Upper lobe of right lung (tissue), 1 donor: ENCODE measurements at regions not wholly inside any gene's neighbourhood (a gene's known extent, or its start where the extent isn't known, plus 50 kb on each side); places are given as distances from the start of the nearest gene placed in this dataset.

Experiments used
- ATAC-seq: fragments of 200-7000 bp; cut with Tn5 transposase; one replicate; pipeline ENCODE4 v1.9.1; 2020; ENCODE audit warnings: mild to moderate bottlenecking, moderate library complexity
- DNase-seq: peaks from one replicate; pipeline ENCODE4 v3.0.0-alpha.2; 2020
- H3K27ac ChIP-seq: fragments of 200-600 bp; one replicate; pipeline ENCODE4 v1.8.0; 2022
- H3K27me3 ChIP-seq: fragments of 200-600 bp; one replicate; pipeline ENCODE4 v1.8.0; 2022; ENCODE audit warnings: mild to moderate bottlenecking
- H3K36me3 ChIP-seq: fragments of 200-600 bp; one replicate; pipeline ENCODE4 v1.8.0; 2022
- H3K4me1 ChIP-seq: fragments of 200-600 bp; one replicate; pipeline ENCODE4 v1.8.0; 2022
- H3K4me3 ChIP-seq: fragments of 200-600 bp; one replicate; pipeline ENCODE4 v1.8.0; 2022; ENCODE audit warnings: mild to moderate bottlenecking
- H3K9me3 ChIP-seq: fragments of 200-600 bp; one replicate; pipeline ENCODE4 v1.8.0; 2022
- intact Hi-C: fragments of 100-400 bp; cut with DNase I; formaldehyde crosslinking; loops from one replicate; pipeline ENCODE4 v1.11.0; 2022
- TF ChIP-seq, protein P1 (sequence below): fragments of 200-600 bp; IDR thresholded peaks from one replicate; pipeline ENCODE4 v1.8.0; 2022; ENCODE audit warnings: antibody characterized with exemption
- donor health status: DM: no; HTN: yes; CAD: no; lungs with severe emphysema.

DNA sequence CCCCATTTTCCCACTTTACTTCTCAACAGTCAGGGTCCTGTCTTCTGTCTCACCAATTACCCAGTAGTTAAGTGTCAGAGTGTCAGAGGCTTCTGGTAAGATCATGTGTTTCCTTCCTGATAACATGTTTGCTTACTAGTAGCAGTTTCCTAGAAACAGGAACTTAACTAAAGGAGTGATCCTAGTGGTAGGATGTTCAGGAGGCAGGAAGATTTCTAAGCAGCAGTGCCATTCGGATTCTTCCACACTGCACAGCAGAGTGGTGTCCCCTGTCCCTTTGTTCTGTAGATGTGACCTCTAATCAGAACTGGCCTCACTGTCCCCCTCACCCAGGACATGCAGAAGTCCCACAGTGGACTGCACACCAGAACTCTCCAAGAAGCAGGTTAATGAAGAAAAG, 221.8 kb upstream of the OSR1 start:
- Histone ChIP-seq H3K4me3 (no peak overlapping the region), H3K27ac (no peak overlapping the region), H3K4me1 (no peaks in the 10 kb centered on the region), H3K36me3 (no peaks in the 10 kb centered on the region), H3K9me3 (no peaks in the 10 kb centered on the region), H3K27me3 (no peaks in the 10 kb centered on the region)
- no peak for ATAC-seq
- intact Hi-C loops: no loop called here
- TF ChIP-seq, protein P1, sequence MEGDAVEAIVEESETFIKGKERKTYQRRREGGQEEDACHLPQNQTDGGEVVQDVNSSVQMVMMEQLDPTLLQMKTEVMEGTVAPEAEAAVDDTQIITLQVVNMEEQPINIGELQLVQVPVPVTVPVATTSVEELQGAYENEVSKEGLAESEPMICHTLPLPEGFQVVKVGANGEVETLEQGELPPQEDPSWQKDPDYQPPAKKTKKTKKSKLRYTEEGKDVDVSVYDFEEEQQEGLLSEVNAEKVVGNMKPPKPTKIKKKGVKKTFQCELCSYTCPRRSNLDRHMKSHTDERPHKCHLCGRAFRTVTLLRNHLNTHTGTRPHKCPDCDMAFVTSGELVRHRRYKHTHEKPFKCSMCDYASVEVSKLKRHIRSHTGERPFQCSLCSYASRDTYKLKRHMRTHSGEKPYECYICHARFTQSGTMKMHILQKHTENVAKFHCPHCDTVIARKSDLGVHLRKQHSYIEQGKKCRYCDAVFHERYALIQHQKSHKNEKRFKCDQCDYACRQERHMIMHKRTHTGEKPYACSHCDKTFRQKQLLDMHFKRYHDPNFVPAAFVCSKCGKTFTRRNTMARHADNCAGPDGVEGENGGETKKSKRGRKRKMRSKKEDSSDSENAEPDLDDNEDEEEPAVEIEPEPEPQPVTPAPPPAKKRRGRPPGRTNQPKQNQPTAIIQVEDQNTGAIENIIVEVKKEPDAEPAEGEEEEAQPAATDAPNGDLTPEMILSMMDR: no peak
- DNase-seq: no peak

DNA sequence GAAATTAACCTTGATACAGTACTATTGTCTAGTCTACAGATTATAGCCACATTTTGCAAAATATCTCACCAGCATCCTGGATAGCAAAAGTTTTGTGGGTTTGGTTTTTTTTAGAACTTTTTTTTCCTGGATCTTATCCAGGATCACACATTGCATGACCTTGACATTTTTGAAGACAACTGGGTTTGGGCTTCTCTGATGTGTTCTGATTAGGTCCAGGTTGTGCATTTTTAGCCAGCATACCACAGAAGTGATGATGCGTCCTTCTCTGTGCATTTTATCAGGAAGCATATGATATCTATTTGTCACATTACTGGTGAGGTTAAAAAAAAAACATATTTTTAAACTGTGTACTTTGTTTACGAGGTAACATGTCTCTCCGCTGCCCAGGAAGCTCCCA, 221.0 kb upstream of the OSR1 start:
- no peaks in the 10 kb centered on the region for H3K9me3 ChIP-seq
- DNase-seq: no peak
- peaks cover 4% of the 10 kb centered on the region for H3K4me1 ChIP-seq
- intact Hi-C loops: no loop called here
- no peaks in the 10 kb centered on the region for H3K27me3 ChIP-seq
- H3K4me3 ChIP-seq: no peak overlapping the region
- no peaks in the 10 kb centered on the region for H3K36me3 ChIP-seq
- TF ChIP-seq, protein P1: no peak
- ATAC-seq: no peak
- H3K27ac ChIP-seq: no peak overlapping the region

DNA sequence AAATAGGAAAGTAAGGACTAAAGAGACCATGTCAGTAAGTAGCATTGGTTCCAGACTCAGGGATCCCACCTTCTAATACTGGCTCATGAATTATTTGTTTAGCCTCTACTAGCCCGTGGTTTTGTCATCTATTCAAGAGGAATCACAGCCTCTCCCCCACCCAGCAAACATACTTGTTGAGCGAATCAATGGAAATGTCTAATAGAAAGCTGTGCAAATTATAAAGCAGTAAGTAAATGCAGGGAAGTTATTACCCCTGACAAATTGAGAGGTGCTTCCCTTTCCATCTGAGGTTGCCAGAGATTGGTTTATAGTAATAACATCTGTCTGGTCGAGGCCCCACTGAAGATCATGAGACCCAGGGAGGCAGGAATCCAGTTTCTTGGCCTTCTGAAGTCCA, 219.3 kb upstream of the OSR1 start:
- TF ChIP-seq, protein P1: no peak
- Histone ChIP-seq H3K36me3 (no peaks in the 10 kb centered on the region), H3K4me3 (no peak overlapping the region), H3K27ac (no peak overlapping the region), H3K27me3 (no peaks in the 10 kb centered on the region), H3K4me1 (peaks cover 6% of the 10 kb centered on the region), H3K9me3 (no peaks in the 10 kb centered on the region)
- no peak for DNase-seq
- intact Hi-C loops: no loop called here
- no peak for ATAC-seq

DNA sequence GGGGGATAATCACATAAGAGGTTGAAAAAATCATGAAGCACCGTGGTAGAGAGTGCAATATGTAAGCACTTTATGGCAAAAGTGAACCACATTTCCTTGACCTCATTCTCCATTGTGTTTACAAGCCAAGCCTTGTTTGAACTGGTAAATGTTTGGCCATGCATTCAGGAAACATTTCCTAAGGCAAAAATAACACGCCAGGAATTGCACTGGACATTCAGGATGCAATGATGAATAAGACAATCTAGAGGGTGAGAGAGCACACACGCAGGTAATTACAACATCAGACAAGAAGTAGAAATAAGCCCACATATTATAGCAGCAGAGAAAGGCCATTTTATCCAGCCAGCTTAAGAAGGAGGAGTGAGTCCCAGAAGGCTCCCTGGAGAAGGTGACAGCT, 218.0 kb upstream of the OSR1 start:
- peaks cover 6% of the 10 kb centered on the region for H3K4me1 ChIP-seq
- DNase-seq: no peak
- H3K27ac ChIP-seq: no peak overlapping the region
- no peak for ATAC-seq
- no peaks in the 10 kb centered on the region for H3K27me3 ChIP-seq
- intact Hi-C loops: no loop called here
- no peaks in the 10 kb centered on the region for H3K9me3 ChIP-seq
- H3K36me3 ChIP-seq: no peaks in the 10 kb centered on the region
- TF ChIP-seq, protein P1: no peak
- no peak overlapping the region for H3K4me3 ChIP-seq

DNA sequence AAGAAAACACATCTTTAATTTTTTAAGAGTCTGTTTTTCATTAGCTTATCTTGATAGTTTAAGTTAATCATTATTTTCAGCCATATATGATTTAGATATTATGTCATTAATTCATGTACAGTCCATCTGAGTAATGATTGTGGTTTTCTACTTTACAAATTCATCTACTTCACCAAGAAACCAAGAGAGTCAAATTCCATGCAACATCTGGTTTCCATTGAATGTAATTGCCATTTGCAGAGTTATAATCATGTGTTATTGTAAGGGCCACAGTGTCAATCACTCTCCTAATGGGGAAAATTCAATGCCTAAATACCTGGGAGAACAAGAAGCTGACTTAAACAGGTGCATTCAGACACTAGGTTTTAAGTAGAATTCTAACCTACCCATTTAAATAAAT, 217.2 kb upstream of the OSR1 start:
- Histone ChIP-seq H3K9me3 (no peaks in the 10 kb centered on the region), H3K27me3 (no peaks in the 10 kb centered on the region), H3K4me3 (no peak overlapping the region), H3K4me1 (peaks cover 6% of the 10 kb centered on the region), H3K36me3 (no peaks in the 10 kb centered on the region), H3K27ac (no peak overlapping the region)
- ATAC-seq: no peak
- DNase-seq: no peak
- intact Hi-C loops: no loop called here
- TF ChIP-seq, protein P1: no peak

DNA sequence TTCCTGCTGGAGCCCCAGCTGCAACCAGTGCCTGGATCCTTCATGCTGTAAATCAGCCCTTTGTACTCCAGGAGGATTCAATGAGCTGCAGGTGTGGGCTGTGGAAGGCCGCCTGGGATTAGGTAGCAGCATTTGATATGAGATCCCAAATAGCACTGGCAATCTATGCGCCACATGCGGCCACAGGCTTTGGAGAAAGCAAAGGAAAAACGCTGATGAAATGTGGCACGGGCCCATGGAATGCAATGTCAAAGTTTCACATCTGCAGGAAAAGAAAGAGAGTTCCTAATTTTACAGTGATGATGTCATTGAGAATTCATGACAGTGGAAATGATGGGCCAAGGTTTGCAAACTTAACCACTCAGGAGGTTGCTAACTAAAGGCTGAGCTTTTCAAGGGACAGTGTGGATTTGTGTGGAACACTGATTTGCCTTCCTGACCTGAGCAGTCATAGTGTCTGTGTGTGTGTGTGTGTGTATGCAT, 216.4 kb upstream of the OSR1 start:
- no peak for ATAC-seq
- DNase-seq: no peak
- TF ChIP-seq, protein P1: no peak
- Histone ChIP-seq H3K27me3 (no peaks in the 10 kb centered on the region), H3K4me3 (no peak overlapping the region), H3K27ac (no peak overlapping the region), H3K9me3 (no peaks in the 10 kb centered on the region), H3K4me1 (peaks cover 6% of the 10 kb centered on the region), H3K36me3 (no peaks in the 10 kb centered on the region)
- intact Hi-C loops: no loop called here
